ENCODE measurements at regions not wholly inside any gene's neighbourhood (a gene's known extent, or its start where the extent isn't known, plus 50 kb on each side); places are given as distances from the start of the nearest gene placed in this dataset.

- no peaks in the 10 kb centered on the region for H4K20me1 ChIP-seq (ENCODE audit: control insufficient read depth, insufficient read depth, low read length, poor library complexity, severe bottlenecking)
- H3K9me3 ChIP-seq (ENCODE audit: control extremely low read depth in 1 of 3, control insufficient read depth in 2 of 3, insufficient read depth in 1 of 3, low read length in 2 of 3): no peaks in the 10 kb centered on the region
- no peaks in the 10 kb centered on the region for H3K27me3 ChIP-seq (replicated peaks in 1 of 4; ENCODE audit: control extremely low read depth in 1 of 4, control insufficient read depth in 3 of 4, insufficient read depth in 4 of 4, low read length in 3 of 4)
- H3K4me3 ChIP-seq (ENCODE audit: control extremely low read depth in 1 of 5, extremely low read depth in 1 of 5, insufficient read depth in 1 of 5, low read depth in 2 of 5, low read length in 4 of 5): no peak overlapping the region
- Mint-ChIP-seq H3K4me3 (no peak overlapping the region), H3K4me1 (no peaks in the 10 kb centered on the region), H3K9me3 (ENCODE audit: insufficient read depth) (peaks cover 3% of the 10 kb centered on the region), H3K27ac (no peak overlapping the region), H3K27me3 (no peaks in the 10 kb centered on the region)
- no peaks in the 10 kb centered on the region for H3K36me3 ChIP-seq (replicated peaks in 1 of 2; ENCODE audit: control extremely low read depth in 1 of 2, control insufficient read depth in 1 of 2, extremely low read depth in 1 of 2, insufficient read depth in 2 of 2, low read length in 1 of 2)
- no peaks in the 10 kb centered on the region for H3K4me1 ChIP-seq (ENCODE audit: control insufficient read depth in 2 of 2, insufficient read depth in 2 of 2, low read length in 2 of 2)
- no peak for TF ChIP-seq EZH2 (IDR thresholded peaks at IDR 0.05; ENCODE audit: borderline replicate concordance, insufficient read depth, low read depth, low read length, poor library complexity, severe bottlenecking)
- TF ChIP-seq CTCF (IDR thresholded peaks at IDR 0.05): no peak
- intact Hi-C loops (cut with micrococcal nuclease): no loop called here
- DNase-seq (no peak), ATAC-seq (ENCODE audit: low read depth) (no peak)
- H3K4me2 ChIP-seq (replicated peaks; ENCODE audit: low read depth, low read length, poor library complexity, severe bottlenecking): no peak overlapping the region
- no peak overlapping the region for H3K9ac ChIP-seq (ENCODE audit: low read length)
- WGBS (ENCODE audit: insufficient coverage): no CpG with 5 or more reads among the region's 3 CpGs
- no peaks in the 10 kb centered on the region for H3K79me2 ChIP-seq (ENCODE audit: control insufficient read depth, insufficient read depth, low read length)
- ChIA-PET POLR2A (no interaction called here), CTCF (no interaction called here)
- no peak overlapping the region for H3K27ac ChIP-seq (ENCODE audit: low read length in 2 of 2)
- no peak overlapping the region for H2AFZ ChIP-seq (ENCODE audit: insufficient read depth, low read depth, low read length, poor library complexity, severe bottlenecking)
Observed at GRCh38 chrX:128334821-128335220, 282.6 kb upstream of the ACTRT1 start.

DNA sequence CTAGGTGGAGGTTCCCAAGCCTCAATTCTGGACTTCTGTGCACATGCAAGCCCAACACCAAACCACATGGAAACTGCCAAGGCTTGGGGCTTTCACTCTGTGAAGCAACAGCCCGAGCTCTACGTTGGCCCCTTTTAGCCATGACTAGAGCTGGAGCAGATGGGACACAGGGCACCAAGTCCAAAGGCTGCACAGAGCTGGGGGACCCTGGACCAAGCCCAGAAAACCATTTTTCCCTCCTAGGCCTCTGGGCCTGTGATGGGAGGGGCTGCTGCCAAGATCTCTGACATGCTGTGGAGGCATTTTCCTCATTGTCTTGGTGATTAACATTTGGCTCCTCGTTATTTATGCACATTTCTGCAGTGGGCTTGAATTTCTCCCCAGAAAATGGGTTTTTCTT is 258.7 kb upstream of the ACTRT1 start:
- Mint-ChIP-seq H3K27me3 (no peaks in the 10 kb centered on the region), H3K9me3 (ENCODE audit: insufficient read depth) (no peaks in the 10 kb centered on the region), H3K27ac (no peak overlapping the region), H3K4me1 (no peaks in the 10 kb centered on the region), H3K4me3 (no peak overlapping the region)
- Histone ChIP-seq H3K9ac (ENCODE audit: low read length) (no peak overlapping the region), H4K20me1 (ENCODE audit: control insufficient read depth, insufficient read depth, low read length, poor library complexity, severe bottlenecking) (no peaks in the 10 kb centered on the region), H3K27me3 (replicated peaks in 1 of 4; ENCODE audit: control extremely low read depth in 1 of 4, control insufficient read depth in 3 of 4, insufficient read depth in 4 of 4, low read length in 3 of 4) (no peaks in the 10 kb centered on the region), H3K27ac (ENCODE audit: low read length in 2 of 2) (no peak overlapping the region), H3K9me3 (ENCODE audit: control extremely low read depth in 1 of 3, control insufficient read depth in 2 of 3, insufficient read depth in 1 of 3, low read length in 2 of 3) (no peaks in the 10 kb centered on the region), H3K4me2 (replicated peaks; ENCODE audit: low read depth, low read length, poor library complexity, severe bottlenecking) (no peak overlapping the region), H3K4me1 (ENCODE audit: control insufficient read depth in 2 of 2, insufficient read depth in 2 of 2, low read length in 2 of 2) (no peaks in the 10 kb centered on the region), H3K79me2 (ENCODE audit: control insufficient read depth, insufficient read depth, low read length) (no peaks in the 10 kb centered on the region), H2AFZ (ENCODE audit: insufficient read depth, low read depth, low read length, poor library complexity, severe bottlenecking) (no peak overlapping the region), H3K4me3 (ENCODE audit: control extremely low read depth in 1 of 5, extremely low read depth in 1 of 5, insufficient read depth in 1 of 5, low read depth in 2 of 5, low read length in 4 of 5) (no peak overlapping the region), H3K36me3 (replicated peaks in 1 of 2; ENCODE audit: control extremely low read depth in 1 of 2, control insufficient read depth in 1 of 2, extremely low read depth in 1 of 2, insufficient read depth in 2 of 2, low read length in 1 of 2) (no peaks in the 10 kb centered on the region)
- WGBS (ENCODE audit: insufficient coverage): 62% methylated on average over 2 of the region's 3 CpGs
- intact Hi-C loops (cut with micrococcal nuclease): no loop called here
- ChIA-PET CTCF (no interaction called here), POLR2A (no interaction called here)
- TF ChIP-seq CTCF (IDR thresholded peaks at IDR 0.05) (no peak), EZH2 (IDR thresholded peaks at IDR 0.05; ENCODE audit: borderline replicate concordance, insufficient read depth, low read depth, low read length, poor library complexity, severe bottlenecking) (no peak)
- no peak for DNase-seq
- ATAC-seq (ENCODE audit: low read depth): no peak
